HG03045 (cell line): ENCODE measurements at regions not wholly inside any gene's neighbourhood (a gene's known extent, or its start where the extent isn't known, plus 50 kb on each side); places are given as distances from the start of the nearest gene placed in this dataset.
"Not testable (repeated sequence)": the region's sequence is repeated elsewhere in the genome, so short reads cannot be mapped to it uniquely, and the experiment has no call there.

ENCODE experiments used
- ATAC-seq: cut with Tn5 transposase; IDR thresholded peaks from one replicate; pipeline ENCODE4 v1.9.1; 2021; ENCODE audit warnings: mild to moderate bottlenecking, moderate library complexity; ENCODE audit not compliant: unreplicated experiment

DNA sequence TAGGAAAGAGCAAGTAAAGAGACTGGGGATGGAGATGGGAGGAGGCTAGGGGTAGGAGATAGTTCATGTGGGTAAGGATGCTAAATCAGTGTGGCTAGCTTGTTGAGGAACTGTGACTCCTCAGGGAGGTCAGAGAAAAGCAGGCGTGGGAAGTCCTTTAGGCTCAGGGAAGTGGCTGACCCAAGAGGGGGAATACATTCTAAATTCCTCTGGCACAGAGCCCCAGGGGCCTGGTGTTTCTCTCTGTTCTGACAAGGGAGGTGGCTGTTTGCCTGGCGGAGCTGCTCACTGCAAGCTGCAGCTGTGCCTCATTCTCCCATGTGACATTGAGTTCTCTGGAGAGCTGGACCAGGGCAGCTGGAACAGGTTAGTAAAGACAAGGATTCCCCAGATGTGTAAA lies 152.2 kb upstream of the SLC38A2 start:
- ATAC-seq = no peak

DNA sequence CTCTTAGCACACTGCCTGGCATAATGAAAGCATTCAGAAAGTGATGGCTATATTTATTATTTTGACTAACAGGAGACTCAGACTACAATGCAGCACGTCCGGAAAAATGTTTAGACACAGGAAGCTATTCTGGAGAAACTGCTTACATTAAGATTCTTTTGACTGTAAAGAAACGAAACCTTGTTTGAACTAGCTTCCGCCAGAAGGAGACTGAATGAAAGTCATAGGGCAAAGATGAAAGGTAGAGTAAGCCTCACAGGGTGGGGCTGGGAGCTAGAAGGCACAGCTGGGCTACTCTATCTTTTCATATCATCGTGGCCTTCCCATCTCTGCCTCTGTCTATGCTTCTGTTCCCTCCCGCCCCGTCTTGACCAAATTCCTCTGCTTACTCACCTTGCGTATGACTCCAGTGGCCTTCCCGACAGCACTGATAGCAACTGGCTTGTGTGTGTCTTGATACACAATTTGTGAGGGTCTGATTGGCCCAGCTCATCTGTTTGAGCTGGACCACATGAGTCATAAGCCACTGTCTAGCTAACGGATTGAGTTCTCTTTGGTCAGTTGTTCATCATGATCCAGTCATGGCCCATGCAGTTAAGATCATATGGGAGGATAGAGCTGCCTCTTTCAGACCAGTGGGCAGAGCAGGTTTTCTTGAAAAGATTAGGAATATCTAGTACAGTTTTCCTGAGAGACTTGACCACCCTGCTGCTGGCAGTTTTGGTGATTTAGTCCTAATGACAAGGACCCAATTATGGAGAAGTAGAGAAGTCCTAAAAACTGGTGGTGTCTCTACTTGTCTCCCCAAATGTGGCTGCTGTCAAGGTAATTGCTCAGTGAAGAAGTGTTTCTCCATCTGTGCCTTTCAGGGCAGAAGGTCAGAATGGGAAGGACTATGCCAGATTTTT lies 151.5 kb upstream of the SLC38A2 start:
- ATAC-seq = no peak

DNA sequence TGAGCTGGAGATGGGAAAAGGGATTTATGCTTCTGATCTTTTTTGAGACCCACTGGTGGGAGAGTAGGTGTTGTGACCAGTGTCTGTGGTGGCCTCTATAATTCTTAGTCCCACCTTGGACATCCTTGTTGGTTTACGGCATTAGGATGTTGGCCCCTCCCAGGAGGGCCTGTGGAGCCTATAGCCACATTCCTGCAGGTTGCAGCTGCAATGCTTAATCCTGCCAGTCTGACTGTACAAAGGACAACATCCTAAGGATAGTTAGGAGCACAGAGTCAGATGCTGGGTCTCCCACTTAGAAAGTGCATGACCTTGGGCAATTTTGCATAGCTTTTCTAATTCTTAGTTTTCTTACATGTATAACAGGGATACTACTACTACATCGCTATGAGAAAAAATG lies 150.9 kb upstream of the SLC38A2 start:
- no peak for ATAC-seq

DNA sequence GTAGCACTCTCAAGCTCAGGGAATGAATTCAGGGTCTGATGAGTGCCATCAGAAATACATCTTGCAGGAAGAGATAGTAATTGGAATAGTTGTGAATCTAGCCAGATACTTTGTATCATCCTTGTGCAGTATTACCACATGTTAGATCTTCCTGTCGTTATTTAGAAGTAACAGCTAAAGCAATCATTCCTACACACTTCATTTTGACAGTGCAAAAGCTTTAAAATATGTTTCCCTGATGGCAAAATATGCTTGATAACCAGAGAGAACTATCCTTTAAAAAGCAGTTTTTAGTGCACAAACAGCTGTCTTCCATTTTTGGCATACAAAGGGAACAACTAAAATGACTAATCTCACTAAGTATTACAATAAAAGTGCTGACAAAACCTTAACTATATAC lies 149.5 kb upstream of the SLC38A2 start:
- ATAC-seq = no peak

DNA sequence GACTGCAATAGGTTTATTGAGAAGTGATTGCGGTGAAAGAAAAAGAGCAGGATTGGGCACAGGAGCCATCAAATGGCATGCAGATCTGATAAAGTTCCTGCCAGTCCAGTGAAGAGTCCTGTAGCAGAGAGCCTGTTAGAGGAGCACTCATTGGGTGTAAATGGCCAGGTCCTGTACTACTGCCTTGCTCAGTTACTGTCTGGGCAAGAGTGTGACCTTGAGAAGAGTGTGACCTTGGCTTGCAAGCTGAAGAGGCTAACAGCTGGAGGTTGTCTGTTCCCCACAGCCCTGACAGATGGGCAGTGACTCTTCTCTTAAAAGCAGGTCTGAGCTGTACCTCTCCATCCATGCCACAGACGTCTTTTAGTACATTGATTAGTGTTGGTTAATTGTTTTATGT lies 148.6 kb upstream of the SLC38A2 start:
- no peak for ATAC-seq

DNA sequence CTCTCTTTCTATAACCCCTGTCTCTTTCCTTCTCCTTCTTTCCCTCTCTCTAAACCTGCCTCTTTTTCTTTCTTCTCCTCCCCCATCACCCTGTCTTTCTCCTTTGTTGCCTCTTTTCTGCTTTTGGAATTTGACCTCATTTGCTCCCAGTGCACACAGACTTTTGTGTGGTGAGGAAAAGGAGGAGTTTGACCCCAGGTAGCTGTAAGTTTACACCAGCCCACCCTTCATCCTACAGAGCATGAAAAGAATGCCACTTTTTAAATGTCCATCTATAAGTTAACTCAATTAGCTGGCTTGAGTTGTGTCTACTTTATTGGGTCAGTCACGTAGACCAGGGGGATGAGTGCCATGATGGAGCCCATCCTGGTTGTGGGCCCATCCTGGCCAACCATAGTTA lies 146.8 kb upstream of the SLC38A2 start:
- ATAC-seq = no peak

DNA sequence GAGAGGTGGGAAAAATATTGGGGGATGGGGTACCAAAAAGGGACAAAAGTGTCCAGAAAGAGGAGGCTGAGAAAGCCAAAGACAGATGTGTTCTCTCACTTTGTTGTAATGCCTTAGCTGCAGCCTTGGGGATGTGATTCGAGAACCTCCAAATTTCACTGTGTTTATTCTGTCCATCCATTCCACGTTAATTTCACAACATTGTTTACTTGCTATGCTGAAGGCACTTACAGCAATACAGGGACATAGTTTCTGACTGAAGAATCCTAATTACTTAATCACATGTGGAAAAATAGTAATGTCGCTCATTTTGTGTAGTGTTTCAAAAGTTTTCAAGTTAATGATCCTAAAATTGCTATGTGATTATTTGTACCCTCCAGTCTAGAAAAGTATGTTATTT lies 146.2 kb upstream of the SLC38A2 start:
- no peak for ATAC-seq

DNA sequence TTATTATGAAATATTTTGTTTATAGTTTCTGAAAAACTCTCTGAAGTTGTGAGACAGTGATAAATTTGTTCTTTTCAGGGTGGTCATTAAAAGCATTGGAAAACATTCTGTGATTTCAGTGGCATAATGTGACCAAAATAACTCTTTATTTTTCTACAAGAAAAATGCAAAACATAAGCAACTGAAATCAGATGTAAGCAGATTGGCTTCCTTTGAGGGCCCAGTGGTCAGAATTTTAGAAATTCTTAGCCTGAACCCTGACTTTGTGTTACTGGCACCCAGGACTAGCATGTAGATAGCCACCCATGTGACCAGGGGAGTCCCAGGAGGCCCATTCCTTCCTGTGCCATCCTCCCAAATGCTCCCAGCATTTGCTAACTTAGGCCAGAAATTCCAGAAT lies 145.6 kb upstream of the SLC38A2 start:
- ATAC-seq = no peak

DNA sequence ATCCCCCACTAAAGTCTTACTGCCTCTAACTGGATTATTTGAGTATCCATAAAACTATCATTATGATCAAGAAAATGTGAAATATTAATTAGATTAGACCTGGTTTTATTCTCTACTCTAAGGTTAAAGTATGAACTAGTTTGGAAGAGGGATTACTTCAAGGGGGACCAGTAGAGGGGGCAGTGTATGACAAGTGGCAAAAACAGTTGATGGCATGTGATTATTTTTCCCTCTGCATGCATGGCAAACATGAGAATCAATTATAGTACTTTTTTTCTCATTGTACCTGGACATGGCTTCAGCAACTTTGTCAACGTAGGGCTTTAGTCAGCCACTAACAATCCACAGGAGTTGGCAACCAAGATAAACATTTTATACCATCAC lies 145.0 kb upstream of the SLC38A2 start:
- ATAC-seq = peak; percentile 17

DNA sequence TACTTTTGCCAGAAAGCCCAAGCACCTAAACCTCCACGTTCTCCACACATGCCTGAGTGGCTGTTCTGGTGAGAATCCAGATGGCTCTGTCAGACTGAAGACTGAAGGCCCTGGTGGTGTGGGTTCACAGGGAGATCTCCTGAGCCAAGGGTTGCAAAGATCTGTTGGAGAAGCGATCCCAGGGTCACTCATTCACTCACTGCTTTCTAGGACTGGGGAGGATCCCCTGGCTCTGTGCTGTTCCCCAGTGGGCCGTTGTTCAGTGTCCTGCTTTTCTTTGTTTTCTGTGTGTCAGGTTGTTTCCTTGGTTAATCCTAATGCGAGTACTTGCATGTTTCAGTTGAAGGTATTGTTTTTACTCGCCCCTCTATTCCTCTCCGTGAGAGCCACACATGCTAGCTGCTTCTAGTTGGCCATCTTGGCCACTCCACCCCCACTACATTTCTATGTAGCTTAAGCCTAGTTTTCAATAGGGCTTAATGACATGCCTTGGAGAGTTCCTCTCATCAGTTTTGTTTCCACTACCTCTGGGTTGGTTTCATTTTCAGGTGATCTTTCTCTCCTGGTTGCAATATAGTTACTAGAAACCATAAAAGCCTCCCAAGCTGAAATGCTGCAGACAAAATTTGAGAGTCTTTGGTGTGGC lies 144.5 kb upstream of the SLC38A2 start:
- ATAC-seq = peak; percentile 92

DNA sequence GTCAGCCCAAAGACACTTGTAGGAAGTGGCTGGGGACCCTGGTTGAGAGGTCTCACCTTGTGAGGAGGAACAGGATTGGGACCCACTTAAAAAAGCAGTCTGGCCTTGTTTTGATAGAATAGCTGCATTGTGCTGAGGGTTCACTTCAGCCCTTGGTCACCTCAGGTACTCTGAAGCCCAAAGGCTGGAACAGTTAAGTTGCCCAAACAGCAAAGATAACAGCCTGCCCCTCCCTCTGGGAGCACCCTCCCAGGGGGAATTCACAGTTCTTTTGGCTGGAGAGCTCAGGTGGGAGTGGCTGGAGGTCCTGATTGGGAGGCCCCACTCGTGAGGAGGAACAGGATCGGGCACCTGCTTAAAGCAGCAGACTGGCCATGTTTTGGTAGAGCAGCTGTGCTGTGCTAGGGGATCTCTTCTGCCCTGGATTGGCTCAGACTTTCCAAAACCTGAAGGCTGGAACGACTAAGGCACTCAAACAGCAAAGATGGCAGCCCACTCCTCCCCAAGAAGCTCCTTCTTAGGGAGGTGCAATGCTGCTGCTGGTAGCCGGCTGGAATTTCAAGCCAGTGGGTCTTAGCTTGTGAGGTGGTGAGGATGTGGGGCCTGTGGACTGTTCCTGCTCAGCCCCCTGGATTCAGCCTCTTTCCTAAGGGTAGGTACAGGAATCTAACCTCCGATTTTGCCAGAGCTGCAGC lies 143.8 kb upstream of the SLC38A2 start:
- no peak for ATAC-seq

DNA sequence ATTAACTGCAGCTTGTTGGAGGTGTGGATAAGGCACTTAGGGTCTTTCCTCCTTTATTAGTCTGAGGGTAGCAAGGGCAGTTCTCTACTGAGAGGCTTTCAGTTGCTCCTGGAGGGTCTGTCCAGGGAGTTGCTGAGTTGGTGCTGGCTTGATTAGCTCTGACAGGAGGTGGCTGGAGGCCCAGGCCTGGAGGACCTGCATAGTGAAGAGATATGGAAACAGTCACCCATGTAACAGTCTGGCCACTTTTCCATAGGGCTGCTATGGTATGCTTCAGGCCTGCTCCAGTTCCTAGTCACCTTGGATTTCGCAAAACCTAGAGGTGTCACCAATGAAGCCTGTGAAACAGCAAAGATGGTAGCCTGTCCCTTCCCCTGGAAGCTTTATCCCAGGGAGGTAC lies 143.3 kb upstream of the SLC38A2 start:
- ATAC-seq = no peak

DNA sequence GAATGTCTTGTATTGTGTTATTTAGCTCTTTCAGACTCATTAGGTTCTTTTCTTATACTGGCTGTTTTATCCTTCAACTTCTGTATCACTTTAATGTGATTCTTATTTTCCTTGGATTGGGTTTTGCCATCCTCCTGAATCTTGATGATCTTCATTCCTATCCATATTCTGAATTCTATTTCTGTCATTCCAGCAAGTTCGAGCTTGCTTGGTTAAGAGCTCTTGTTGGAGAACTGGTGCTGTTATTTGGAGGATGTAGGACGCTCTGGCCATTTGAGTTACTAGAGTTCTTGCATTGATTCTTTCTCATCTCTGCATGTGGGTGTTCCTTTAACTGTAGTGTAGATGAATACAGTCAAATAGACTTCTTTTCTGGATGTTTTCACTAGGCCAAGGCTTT lies 142.3 kb upstream of the SLC38A2 start:
- no peak for ATAC-seq

DNA sequence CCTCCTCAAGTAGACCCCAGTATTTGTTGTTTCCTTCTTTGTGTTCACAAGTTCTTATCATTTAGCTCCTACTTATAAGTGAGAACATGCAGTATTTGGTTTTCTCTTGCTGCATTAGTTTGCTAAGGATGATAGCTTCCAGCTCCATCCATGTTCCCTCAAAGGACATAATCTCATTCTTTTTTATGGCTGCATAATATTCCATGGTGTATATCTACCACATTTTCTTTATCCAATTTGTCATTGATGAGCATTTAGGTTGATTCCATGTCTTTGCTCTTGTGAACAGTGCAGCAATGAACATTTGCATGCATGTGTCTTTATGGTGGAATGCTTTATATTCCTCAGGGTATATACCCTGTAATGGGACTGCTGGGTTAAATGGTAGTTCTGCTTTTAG lies 137.7 kb upstream of the SLC38A2 start:
- not testable (repeated sequence) for ATAC-seq

DNA sequence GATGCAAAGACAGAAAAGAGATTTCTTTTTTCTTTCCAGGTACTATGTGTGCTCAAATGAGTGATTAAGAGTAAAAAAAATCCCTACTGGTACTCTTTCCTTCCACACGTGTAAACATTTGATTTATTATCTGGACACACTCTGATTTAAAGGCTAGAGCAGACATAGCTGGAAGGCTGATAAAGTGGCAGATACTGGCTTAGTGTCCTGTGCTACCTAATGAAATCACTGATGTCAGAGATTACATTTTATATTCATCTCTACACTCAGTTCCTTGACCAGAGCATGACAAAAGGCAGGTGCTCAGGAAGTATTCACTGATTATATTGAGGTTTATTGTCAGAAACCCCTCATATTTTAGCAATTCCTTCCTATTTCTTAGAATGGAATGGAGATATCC lies 136.6 kb upstream of the SLC38A2 start:
- no peak for ATAC-seq

DNA sequence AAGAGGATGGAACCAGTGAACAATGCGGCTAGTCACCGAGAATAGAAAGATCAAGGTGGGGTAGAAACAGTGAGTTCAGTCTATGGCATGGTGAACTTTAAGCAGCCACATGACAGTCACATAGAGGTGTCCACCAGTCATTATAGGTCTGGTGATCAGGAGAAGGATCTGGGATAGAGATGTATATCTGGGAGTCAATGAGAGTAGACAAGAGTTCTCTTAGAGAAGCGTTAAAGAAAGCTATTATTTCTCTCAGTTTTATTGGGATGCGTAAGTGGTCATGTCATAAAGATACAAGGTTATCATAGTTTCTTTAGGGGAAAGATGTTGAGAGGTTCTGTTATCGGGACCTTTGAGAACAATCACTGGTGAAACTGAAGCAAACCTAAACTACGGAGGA lies 136.1 kb upstream of the SLC38A2 start:
- ATAC-seq = no peak

DNA sequence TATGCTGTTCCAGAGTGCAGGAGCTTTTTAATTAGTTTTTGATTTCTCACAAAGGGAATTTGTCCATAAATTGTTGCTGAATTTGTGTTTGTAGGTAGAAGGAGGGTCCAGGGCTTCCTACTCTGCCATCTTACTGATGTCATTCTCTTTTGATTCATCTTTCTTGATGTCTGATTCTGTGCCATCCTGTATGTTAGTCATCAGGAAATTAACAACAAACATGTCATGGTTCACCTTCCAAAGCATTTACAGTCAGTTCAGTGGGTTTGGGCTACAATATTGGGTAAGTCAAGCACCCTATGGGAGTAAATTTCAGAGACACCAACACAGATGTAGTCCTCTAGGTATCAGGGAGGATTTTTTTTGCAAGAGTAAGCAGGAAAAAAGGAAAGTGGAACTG lies 135.2 kb upstream of the SLC38A2 start:
- no peak for ATAC-seq

DNA sequence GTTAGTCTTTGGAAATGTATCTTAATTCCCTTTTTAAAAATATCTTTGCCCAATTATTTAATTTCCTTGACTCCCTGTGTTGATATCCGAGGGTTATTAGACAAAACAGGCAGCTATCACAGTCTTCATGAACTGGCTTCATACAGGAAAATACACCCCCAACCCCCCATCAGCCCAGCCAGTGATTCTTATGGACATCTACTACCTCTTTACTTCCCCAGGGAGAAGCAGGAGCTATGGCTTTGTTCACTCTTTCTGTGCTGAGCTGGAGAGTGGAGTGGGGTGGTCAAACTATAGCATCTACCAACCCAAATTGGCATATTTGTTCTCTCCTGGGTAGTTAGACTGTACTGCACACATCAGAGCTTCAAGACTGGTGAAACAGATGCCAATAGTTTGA lies 134.4 kb upstream of the SLC38A2 start:
- no peak for ATAC-seq

DNA sequence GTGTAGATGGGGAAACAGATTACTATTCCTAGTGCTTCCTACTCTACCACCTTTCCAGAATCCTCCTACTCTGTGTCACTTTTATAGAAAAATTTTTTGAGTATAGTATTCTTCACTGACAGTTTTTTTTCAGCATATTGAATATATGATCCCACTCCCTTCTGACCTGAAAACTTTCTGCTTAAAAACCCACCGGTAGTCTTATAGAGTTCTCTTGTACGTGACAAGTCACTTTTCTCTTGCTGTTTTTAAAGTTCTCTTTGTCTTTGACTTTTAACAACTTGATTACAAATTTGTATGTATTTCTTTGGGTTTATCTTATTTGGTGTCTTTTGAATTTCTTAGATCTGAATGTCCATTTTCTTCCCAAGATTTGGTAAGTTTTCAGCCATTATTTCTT lies 133.6 kb upstream of the SLC38A2 start:
- ATAC-seq = no peak

DNA sequence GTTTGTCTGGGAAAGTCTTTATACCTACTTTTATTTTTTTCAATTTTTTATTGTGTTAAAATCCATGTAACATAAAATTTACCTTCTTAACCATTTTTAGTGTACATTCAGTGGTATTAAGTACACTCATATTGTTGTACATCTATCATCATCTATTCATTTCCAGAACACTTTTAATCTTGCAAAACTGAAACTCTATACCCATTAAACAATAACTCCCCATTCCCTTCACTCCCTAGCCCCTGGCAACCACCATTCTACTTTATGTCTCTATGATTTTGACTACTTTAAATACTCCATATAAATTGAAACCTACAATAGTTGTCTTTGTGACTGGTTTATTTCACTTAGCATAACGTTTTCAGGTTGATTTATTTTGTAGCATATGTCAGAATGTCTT lies 131.9 kb upstream of the SLC38A2 start:
- no peak for ATAC-seq

DNA sequence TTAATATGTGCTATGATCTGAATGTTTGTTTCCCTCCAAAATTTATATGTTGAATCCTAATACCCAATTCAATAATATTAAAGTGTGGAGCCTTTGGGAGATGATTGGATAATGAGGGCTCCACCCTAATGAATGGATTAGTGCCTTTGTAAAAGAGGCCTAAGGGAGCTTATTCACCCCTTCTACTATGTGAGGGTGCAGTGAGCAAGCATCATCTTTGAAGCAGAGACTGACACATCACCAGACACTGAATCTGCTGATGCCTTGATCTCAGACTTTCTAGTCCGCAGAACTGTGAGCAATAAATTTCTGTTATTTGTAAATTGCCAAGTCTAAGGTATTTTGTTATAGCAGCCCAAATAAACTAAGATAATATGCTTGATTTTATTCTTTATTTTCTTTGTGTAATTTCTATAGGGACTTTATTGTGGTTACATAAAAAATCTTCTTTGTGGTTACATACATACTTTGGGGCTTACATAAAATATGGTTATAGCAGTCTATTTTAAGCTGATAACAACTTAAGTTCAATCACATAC lies 131.1 kb upstream of the SLC38A2 start:
- no peak for ATAC-seq

DNA sequence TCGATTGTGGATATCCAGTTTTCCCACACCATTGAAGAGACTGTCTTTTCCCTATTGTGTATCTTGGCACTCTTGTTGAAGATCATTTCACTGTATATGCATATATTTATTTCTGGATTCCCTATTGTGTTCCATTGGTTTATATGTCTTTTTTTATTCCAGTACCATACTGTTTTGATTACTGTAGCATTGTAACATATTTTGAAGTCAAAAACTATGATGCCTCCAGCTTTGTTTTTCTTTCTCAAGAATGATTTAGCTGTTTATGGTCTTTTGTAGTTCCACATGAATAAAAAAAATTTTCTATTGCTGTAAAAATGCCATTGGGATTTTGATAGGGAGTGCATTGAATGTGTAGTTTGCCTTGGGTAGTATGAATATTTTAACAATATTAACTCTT lies 128.1 kb upstream of the SLC38A2 start:
- ATAC-seq = no peak
